H1 (cell line): ENCODE measurements at regions not wholly inside any gene's neighbourhood (a gene's known extent, or its start where the extent isn't known, plus 50 kb on each side); places are given as distances from the start of the nearest gene placed in this dataset.

Experiments
- TF ChIP-seq, protein P1 (sequence below), 3 experiments: IDR thresholded peaks; 1 replicate in 2 of 3; 2 replicates in 1 of 3; pipeline versions ENCODE4 v1.5.1 to v1.6.1; 2011; ENCODE audit warnings: low read length in 3 of 3, mild to moderate bottlenecking in 3 of 3, inconsistent platforms in 2 of 3, low read depth in 1 of 3, moderate library complexity in 1 of 3; ENCODE audit not compliant: insufficient read depth in 1 of 3; ENCODE audit errors: control extremely low read depth in 1 of 3

DNA sequence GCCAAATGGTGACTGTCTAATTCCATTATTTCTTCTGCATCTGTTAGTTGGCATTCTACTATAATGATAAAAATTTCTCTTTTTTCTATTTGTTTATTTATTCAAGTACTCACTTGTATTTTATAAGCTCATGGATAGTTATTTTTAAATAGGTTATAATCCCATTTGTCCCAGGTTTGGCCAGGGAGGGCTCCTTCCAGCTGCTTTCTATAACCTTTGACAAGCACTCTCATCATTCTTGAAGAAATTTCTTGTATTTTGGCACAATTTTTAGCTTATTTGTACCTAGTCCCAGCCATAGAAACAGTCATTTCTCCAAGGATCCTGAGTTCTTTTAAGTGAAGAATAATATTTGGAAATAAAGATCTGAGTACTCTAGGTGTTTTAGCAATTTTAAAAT, 1038.6 kb upstream of the AGA start (continued):
- TF ChIP-seq, protein P1, sequence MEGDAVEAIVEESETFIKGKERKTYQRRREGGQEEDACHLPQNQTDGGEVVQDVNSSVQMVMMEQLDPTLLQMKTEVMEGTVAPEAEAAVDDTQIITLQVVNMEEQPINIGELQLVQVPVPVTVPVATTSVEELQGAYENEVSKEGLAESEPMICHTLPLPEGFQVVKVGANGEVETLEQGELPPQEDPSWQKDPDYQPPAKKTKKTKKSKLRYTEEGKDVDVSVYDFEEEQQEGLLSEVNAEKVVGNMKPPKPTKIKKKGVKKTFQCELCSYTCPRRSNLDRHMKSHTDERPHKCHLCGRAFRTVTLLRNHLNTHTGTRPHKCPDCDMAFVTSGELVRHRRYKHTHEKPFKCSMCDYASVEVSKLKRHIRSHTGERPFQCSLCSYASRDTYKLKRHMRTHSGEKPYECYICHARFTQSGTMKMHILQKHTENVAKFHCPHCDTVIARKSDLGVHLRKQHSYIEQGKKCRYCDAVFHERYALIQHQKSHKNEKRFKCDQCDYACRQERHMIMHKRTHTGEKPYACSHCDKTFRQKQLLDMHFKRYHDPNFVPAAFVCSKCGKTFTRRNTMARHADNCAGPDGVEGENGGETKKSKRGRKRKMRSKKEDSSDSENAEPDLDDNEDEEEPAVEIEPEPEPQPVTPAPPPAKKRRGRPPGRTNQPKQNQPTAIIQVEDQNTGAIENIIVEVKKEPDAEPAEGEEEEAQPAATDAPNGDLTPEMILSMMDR (IDR thresholded peaks at IDR 0.05; ENCODE audit: control extremely low read depth in 1 of 3, insufficient read depth in 1 of 3, low read depth in 1 of 3, low read length in 3 of 3): no peak
- TF ChIP-seq, all 59 proteins: peak for 0
